Renal cortex interstitium (tissue), 11 donors: ENCODE measurements at regions not wholly inside any gene's neighbourhood (a gene's known extent, or its start where the extent isn't known, plus 50 kb on each side); places are given as distances from the start of the nearest gene placed in this dataset.

ENCODE experiments used
- DNase-seq, 11 donors: peaks; one replicate each; pipeline ENCODE4 v3.0.0-alpha.2; 2013; ENCODE audit warnings: low read depth in 9 of 11, low spot score in 4 of 11; ENCODE audit errors: extremely low read depth in 1 of 11

DNA sequence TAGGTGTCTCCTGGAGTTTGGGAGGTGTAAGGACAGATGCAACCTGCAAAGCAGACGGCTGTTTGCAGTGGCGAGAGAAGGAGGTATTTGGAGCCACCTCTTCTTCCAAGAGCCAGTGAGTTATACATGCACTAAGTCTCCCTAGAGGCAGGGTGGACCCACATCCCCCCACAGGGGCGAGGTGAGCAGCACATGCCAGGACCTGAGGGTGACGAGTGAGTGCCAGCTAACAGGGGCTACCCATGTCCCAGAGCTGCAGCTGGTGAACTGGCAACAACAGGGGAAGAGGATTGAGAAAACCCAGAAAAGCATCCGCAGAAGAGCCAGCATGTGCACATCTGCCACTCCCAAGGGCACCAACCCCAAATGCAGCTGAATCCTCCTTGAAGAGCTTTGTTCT, 95.1 kb downstream of the CD83 start:
- DNase-seq, result no peak

DNA sequence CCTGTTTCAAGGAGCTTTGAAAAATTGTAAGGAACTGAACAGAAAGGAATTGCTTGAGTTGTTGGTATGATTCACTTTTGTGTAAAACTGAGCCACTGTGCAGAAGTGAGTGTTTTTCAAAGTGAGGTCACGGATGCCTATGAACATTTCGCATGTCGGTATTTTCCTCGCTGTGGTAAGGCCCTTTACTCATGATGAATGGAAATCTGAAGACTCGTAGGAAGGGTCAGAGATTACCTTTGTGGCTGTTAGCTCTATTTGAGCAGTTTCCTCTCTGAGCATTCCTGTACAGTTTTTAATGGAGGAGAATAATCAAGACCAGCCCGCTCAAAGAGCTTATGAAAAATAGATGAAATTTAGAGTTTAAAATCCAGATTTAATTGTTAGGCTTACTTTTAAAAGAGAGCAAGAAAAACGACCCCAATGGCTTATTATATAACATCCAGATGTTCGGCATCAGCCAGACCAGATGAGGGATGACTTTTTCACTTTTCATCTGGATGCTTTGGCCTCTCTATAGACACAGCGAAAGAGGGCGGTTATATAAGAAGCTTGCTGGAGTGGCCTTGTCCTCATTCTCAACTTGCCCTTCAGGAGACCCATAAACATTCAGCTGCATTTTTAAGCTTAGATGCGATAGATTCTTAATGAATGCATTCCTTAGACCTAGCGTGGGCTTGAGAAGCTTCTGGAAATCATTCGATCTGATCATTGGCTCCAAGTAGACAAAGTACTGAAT, 99.5 kb downstream of the CD83 start:
- DNase-seq, result peak in 2 of 11 donors; percentile 24 to 30

DNA sequence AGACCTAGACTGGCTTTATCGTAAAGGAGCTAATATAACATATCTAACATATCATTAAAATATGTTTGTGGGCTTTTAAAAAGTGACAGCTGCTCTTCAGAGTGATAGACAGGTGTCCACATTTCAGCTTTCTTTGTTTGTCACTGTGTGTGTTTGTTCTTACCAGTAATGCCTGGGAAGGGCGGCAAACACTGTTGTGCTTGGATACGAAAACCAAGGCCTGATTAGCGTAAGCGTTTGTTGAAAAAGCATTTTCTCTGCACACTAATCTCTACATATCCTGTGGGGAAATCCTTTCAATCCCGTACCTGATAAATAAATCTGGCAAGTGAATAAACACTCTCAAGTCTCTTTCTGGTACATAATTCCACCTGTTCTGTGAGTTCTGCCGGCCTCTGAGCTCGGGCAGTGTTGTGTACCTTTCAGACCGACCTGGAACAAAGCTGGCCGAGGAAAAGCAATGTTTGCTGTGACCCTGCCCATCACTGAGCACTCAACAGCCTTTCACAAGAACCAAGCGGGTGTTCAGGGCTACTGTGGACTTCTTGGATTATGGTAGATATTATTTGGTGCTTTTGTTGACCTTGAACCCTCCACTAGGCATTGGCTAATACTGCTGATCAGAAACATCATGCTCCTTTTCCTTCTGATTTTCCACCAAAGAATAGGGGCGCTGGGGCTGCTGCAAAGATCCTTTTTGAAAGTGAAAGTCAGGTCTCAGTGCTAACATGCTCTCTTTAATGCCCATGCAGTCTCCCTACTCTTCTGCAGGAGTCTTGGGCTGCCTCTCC, 100.4 kb downstream of the CD83 start:
- DNase-seq, result no peak

DNA sequence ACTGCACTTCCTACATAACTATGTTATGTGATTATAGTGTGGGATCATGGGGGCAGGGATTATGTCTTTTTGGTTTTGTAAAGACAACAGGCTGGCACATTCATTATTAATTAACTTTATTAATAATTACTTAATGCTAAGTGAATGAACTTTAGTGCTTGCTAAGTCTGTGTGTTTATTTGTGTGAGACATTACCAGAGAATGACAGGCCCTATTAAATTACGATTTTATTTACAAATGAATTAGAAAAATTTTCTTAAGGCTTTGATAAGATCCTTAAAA, 100.9 kb downstream of the CD83 start:
- DNase-seq, result no peak

DNA sequence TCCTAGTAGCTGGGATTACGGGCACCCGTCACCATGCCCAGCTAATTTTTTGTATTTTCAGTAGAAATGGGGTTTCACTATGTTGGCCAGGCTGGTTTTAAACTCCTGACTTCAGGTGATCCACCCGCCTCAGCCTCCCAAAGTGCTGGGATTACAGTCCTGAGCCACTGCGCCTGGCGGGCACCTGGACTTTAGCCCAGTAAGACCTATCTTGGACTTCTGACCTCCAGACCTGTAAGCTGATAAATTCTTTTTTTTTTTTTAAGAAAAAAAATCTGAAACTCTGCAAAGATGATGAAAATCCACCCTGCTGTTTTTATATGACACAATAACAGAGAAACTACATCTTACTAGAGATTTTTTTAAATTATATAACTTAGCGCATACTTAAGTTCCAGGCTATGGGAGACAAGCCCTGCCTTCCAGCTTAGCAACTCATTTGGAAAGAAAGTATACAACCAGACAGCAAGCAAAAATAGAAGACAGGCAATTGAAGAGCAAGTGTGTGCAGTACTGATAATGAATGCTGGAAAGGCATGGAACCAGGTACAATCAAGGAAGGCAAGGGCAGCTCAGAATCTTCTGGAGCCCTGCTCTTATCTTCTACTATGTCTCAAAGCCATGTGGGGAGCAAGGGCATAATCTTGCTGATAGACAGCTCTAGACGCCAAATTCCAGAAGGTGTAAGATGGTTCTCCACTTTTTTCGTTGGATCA, 104.2 kb downstream of the CD83 start:
- no peak for DNase-seq

DNA sequence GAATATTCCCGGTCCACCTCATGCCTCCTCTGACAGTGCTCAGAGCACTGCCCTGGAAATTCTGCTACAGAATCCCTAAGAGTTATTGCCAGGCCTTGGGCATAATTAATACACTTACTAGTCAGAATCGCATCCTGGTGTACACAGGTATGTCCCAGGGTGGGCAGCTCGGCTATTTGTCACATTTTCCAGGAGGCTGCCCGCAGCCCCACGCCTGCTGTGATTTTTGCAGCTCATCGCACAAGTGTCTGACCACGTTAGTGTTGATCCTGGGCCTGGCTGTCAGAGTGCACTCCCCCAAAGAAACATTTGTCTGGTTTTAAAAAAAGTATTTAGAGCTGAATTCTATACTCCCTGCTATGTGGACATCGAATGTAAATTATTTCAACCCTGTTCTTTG, 105.4 kb downstream of the CD83 start:
- DNase-seq, result no peak

DNA sequence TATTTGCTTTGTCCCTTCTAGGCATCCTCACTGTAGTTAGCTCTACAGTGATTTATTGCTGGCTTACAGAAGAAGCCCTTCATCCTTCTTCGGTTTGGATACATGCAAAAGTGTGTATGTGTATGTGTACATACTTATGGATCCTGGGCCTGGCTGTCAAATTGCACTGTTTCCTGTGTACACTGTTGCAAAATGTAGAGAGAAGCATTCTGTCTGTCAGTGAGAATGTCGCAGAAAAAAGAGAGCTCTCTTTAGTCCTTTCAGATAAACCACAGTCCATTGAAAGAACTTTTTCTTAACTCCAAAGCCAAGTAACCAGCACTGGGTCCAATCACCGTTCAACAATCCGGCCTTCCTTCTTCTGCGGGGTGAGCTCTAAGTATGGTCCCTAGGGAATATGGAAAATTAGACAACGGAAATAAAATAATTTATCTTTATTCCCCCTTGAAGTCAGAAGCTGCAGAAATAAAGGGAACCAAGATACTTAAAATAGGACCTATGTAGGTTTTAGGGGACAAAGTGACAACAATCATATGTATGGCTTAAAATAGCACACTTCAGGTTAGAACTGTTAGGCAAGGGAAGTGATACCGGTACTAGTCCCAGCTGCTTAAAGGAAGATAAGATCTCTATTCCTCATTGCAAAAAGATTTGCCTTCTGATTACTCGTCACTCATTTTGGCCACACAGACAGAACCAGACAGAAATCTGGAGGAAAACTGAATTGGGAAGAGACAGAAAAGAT, 107.0 kb downstream of the CD83 start:
- no peak for DNase-seq

DNA sequence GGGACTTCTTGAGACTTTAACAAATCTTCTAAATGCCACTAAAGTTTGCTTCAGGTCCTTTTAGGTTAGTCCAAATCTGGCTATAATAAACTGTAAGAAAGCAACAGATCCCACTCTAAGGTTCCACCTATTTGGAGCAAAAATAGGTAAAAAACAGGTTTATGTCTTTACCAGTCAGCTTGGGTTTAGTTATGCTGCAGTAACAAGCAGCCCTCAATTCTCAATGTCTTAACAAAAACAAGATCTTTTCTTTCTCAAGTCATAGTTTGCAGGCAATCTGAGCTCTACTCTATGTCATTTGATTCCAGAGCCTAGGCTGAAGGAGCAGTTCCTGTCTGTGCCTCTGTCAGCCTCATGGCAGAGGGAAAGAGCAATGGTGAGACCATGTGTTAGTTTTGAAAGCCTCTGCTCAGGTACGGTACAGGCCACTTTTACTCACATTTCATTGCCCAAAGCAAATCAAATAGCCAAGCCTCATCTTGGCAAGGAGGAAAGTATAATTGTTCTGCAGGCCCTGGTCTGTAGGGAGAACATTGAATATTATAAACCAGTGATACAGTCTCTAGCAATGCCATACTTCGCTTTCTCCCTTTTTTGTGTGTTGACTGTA, 108.6 kb downstream of the CD83 start:
- no peak for DNase-seq

DNA sequence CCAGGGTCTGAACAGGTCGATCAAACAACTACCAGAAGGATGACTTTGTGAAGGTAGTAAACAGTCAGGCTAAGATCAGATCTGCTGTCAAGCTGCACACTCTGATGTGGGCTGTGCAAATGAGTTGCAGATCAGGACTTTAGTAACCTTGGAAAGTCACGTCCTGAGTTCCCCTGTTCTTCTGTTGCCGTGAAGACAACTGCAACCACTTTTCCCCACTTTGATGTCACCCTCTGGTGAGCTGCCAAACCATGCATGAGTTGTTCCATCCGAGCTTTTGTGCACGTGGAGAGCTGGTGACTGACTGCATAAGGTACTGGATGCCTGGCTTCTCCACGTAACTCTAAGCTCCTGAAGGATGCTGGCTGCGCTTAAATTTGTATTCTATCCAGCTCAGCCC, 111.0 kb downstream of the CD83 start:
- peak in 2 of 11 donors; percentile 32 to 67 for DNase-seq

DNA sequence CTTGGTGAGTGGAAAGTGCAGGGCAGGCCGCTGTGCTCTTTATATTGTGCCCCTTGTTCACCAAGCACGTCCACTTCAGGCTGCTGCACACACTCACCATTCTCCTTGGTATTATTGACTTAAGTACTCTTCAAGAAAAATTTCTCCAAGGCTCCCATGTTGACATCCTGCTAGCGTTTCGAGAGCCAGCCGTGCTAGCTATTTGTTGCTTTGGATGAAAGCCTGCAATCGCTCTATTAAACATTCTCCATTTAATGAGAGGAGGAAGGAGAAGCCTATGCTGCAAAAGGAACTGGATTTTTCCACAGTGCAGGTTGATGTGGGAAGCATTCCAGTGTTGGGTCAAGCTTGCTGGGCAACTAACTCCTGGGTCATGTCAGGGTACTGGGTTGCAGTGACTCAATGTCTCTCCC, 113.5 kb downstream of the CD83 start:
- DNase-seq, result no peak

DNA sequence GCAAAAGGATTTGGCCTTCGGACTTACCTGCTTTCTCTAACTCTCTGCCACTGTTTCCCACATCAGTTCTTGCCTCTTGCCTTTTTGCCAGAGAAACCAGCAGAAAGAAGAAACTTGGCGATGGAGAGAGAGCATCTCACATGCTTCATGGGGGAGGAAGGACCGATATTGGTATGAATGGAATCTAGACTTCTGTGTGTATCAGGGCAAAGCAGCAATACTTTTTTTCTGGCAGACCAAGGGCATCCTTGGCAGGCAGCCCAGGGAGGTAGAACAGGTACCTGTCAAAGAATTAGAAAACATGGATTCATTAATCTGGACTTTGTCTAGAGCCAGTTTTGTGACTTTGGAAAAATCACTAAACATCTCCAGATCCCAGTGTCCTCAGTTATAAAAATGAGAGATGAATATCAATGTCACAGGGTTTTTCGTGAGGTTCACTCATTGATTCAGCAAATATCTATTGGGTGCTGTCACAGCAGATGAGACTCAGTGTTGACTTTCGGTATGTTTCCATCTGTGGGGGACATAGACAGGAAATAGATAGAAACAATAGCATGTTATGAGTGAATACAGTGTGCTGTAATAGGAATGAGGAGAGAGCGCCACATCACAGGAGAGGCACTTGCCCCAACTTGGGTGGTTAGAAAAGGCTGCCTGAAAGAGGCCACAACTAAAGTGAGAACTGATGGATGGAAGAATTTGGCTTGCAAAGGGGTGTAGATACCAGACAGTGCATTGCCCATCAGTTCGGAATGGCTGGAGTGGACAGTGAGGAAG, 114.1 kb downstream of the CD83 start:
- no peak for DNase-seq

DNA sequence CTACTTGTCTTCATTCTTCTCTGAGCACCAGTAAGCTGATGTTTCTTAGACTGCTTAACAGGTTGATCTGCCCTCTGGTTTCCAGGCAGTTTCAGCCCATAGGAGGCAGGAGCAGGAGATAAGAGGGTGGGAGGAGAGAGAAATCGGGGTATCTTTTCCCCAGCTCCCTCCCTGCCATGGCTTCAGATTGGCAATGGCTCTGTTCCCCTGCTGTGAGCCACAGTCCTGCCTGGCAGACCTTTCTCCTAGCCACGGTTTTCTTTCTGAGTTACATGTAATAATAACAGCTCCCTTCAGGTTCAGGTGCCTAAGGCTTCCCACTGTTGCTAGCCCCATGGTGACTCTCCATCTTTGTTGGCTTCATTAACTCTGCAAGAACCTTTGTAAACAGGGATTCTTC, 115.3 kb downstream of the CD83 start:
- DNase-seq, result no peak

DNA sequence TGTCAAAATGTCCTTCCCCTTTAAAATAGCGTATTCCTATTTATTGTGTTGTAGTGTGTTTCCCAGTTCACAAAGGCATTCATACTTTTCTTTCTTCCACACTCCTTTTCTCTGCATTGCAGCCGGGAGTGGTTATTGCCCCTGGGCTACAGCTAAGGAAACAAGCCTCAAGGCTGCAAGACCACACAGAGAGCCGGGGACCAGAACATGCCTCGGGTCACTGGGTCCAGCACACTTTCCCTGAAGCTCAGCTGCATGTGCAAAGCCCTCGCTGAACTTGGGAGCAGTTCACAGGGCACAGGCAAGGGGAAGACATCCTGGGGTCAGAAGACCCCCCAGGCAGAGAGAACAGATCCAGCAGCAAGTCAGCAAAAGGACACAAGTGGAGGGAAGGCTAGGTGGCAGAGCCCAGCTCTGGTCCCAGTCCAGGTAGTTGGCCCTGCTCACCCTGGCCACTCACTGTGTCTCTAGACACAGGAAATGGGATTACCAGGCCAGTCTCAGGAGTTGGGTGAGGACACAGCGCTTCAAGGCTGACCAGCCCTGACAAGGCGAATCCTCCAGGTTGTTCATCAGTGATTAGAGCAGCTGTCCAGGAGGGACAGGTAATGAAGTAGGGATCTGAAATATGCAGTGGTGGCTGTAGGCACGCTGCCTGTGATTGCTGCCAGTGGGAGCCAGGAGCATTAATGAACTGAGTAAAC, 118.2 kb downstream of the CD83 start:
- DNase-seq, result no peak

DNA sequence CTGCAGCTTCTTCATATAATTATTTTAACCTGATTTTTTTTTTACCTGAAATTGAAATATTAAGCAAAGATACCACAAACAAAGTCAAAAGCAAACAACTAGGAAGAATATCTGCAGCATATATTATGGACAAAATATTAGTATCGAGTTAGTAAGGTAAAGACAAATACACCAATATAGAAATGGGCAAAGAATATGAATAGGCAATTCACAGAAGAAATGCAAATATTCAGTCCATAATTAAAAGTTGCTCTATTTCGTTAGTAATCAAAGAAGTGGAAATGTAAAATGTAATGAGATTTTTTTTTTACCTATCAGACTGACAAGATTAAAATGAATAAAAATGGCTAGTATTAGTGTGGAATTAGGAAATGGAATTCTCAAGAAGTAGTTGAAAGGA, 121.5 kb downstream of the CD83 start:
- no peak for DNase-seq

DNA sequence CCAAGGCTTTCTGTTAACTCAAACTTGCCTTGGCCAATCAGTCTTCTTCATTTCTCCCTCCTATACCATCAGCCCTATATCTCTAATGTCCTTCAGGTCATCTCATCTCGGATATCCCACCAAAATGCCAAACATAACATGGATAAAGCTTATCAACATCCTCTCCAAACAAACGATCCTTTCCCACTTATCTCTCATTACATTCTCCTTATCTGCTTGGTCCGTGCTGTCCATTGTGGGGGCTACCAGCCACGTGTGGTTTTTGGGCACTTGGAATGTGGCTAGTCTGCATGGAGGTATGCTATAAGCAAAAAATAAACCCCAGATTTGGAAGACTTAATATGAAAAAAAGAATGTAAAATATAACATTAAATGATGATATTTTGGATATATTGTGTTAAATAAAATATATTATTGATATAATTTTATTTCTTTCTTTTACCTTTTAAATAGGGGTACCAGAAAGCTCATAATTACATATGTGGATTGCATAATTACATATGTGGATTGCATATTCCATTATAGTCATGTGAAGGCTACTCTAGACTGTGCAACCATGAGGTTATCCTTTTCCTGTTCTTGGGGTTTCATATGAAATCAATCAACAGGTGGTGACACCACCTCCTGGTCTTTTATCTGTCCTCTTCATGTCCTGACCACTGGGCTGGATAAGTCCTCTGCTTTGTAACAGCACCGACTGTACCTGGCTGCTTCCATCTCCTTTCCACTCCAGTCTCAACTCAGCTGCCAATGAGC, 123.0 kb downstream of the CD83 start:
- no peak for DNase-seq

DNA sequence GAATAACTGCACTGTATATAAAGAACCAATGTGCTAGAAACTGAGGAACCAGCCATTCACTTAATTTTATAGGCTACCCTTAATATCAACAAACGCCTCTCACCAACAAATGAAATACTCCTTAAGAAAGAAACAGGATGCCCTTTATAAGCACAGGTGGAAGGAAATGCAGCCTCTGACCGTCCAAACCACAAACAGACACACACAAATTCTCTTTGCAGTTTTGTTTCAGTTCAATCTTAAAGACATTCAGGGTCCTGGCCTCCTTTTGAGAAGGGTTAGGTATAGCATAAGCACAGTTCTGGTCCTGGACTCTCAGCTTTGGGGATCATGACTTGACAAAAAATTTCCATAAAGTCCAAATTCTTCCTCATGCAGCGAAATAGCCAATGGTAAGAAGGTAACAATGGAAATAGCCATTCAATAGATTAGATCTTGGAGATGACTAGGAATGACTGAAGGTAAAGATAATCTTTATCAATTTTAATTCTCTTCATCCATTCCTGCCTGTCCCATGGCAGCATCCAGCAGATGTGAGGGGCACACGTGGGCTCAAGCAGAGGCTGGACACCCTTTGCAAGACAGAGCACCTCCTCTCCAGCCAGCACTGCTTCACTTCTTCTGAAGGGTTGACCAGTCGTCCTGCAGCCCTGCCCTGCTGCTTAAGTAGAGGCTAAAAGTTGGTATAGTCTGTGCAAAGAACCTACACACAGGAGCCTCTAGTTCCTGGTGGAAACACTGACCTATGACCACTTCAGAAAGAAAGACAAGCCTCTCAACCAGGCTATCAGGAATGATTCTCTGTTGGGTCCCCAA, 123.9 kb downstream of the CD83 start:
- no peak for DNase-seq
